ENCODE measurements at regions not wholly inside any gene's neighbourhood (a gene's known extent, or its start where the extent isn't known, plus 50 kb on each side); places are given as distances from the start of the nearest gene placed in this dataset.

GRCh38 chr21:14876524-14876840, 188.3 kb downstream of the NRIP1 start:
- no peak for TF ChIP-seq CTCF (IDR thresholded peaks at IDR 0.05; ENCODE audit: low read depth, low read length)
- TF ChIP-seq POLR2A (IDR thresholded peaks at IDR 0.05; ENCODE audit: extremely low read depth, insufficient read length): no peak
- TF ChIP-seq, protein P1, sequence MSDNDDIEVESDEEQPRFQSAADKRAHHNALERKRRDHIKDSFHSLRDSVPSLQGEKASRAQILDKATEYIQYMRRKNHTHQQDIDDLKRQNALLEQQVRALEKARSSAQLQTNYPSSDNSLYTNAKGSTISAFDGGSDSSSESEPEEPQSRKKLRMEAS (IDR thresholded peaks at IDR 0.05; ENCODE audit: low read depth, low read length): no peak
